Omental fat pad (tissue), 3 donors: ENCODE measurements at regions not wholly inside any gene's neighbourhood (a gene's known extent, or its start where the extent isn't known, plus 50 kb on each side); places are given as distances from the start of the nearest gene placed in this dataset.

Source experiments
- ATAC-seq: fragments of 150-250 bp; one replicate; pipeline ENCODE4 v1.9.1; 2016; ENCODE audit warnings: mild to moderate bottlenecking, moderate library complexity; ENCODE audit not compliant: low FRiP score
- DNase-seq: peaks from one replicate; pipeline ENCODE4 v3.0.0-alpha.2; 2019; ENCODE audit warnings: low spot score
- CTCF ChIP-seq, 3 donors: fragments of 450-650 bp; IDR thresholded peaks; one replicate each; pipeline ENCODE4 v1.5.1; 2016 to 2017; ENCODE audit warnings: antibody characterized with exemption in 3 of 3, mild to moderate bottlenecking in 3 of 3, moderate library complexity in 2 of 3

- TF ChIP-seq CTCF (IDR thresholded peaks at IDR 0.05): no peak
- no peak for ATAC-seq
These were observed 423.3 kb upstream of the ADGRL2 start for GRCh38 chr1:81377406-81377805.

GRCh38 chr1:81375884-81376548, 424.7 kb upstream of the ADGRL2 start:
- no peak for TF ChIP-seq CTCF (IDR thresholded peaks at IDR 0.05)
- DNase-seq (no peak), ATAC-seq (no peak)

More at GRCh38 chr1:81377406-81377805, 423.3 kb upstream of the ADGRL2 start:
- no peak for DNase-seq

GRCh38 chr1:81374481-81374880, 426.3 kb upstream of the ADGRL2 start:
- DNase-seq (no peak), ATAC-seq (no peak)
- TF ChIP-seq CTCF (IDR thresholded peaks at IDR 0.05): no peak

- ATAC-seq: no peak
- no peak for TF ChIP-seq CTCF (IDR thresholded peaks at IDR 0.05)
- DNase-seq: no peak
These were observed 428.9 kb upstream of the ADGRL2 start for GRCh38 chr1:81371864-81372263.

GRCh38 chr1:81369833-81370232, 430.9 kb upstream of the ADGRL2 start:
- ATAC-seq (no peak), DNase-seq (no peak)
- no peak for TF ChIP-seq CTCF (IDR thresholded peaks at IDR 0.05)

- no peak for ATAC-seq
- no peak for TF ChIP-seq CTCF (IDR thresholded peaks at IDR 0.05)
- DNase-seq: no peak
These were observed 434.6 kb upstream of the ADGRL2 start for GRCh38 chr1:81366173-81366572.

- no peak for TF ChIP-seq CTCF (IDR thresholded peaks at IDR 0.05)
- DNase-seq (no peak), ATAC-seq (no peak)
These were observed 436.6 kb upstream of the ADGRL2 start for GRCh38 chr1:81364088-81364487.
